ENCODE measurements at regions not wholly inside any gene's neighbourhood (a gene's known extent, or its start where the extent isn't known, plus 50 kb on each side); places are given as distances from the start of the nearest gene placed in this dataset.
"Not testable (repeated sequence)": the region's sequence is repeated elsewhere in the genome, so short reads cannot be mapped to it uniquely, and the experiment has no call there.

GRCh38 chr10:25811052-25811685, 122.9 kb upstream of the MYO3A start:
- no peak for DNase-seq

GRCh38 chr10:25813511-25813910, 120.5 kb upstream of the MYO3A start:
- DNase-seq = no peak

- no peak for DNase-seq
Measured at GRCh38 chr10:25815236-25815635, 118.8 kb upstream of the MYO3A start.

GRCh38 chr10:25815999-25816768, 117.8 kb upstream of the MYO3A start:
- DNase-seq = no peak

- no peak for DNase-seq
Measured at GRCh38 chr10:25817200-25817599, 116.8 kb upstream of the MYO3A start.

- DNase-seq = no peak
Measured at GRCh38 chr10:25818751-25819150, 115.3 kb upstream of the MYO3A start.

GRCh38 chr10:25820472-25820871, 113.6 kb upstream of the MYO3A start:
- DNase-seq = no peak

- DNase-seq = no peak
Measured at GRCh38 chr10:25820874-25821273, 113.2 kb upstream of the MYO3A start.

- no peak for DNase-seq
Measured at GRCh38 chr10:25824050-25824449, 110.0 kb upstream of the MYO3A start.

- no peak for DNase-seq
Measured at GRCh38 chr10:25828475-25828874, 105.6 kb upstream of the MYO3A start.

GRCh38 chr10:25831080-25831479, 102.9 kb upstream of the MYO3A start:
- no peak for DNase-seq

GRCh38 chr10:25839683-25840082, 94.3 kb upstream of the MYO3A start:
- no peak for DNase-seq

GRCh38 chr10:25840875-25841274, 93.2 kb upstream of the MYO3A start:
- not testable (repeated sequence) for DNase-seq

- DNase-seq = no peak
Measured at GRCh38 chr10:25842146-25842545, 91.9 kb upstream of the MYO3A start.

- no peak for DNase-seq
Measured at GRCh38 chr10:25843551-25844170, 90.4 kb upstream of the MYO3A start.

- DNase-seq = not testable (repeated sequence)
Measured at GRCh38 chr10:25844716-25845115, 89.3 kb upstream of the MYO3A start.

GRCh38 chr10:25849268-25849667, 84.8 kb upstream of the MYO3A start:
- no peak for DNase-seq

GRCh38 chr10:25849988-25850387, 84.0 kb upstream of the MYO3A start:
- no peak for DNase-seq

GRCh38 chr10:25851548-25851947, 82.5 kb upstream of the MYO3A start:
- DNase-seq = no peak

- no peak for DNase-seq
Measured at GRCh38 chr10:25852364-25852941, 81.6 kb upstream of the MYO3A start.

GRCh38 chr10:25858076-25858475, 76.0 kb upstream of the MYO3A start:
- no peak for DNase-seq

- DNase-seq = no peak
Measured at GRCh38 chr10:25865267-25865666, 68.8 kb upstream of the MYO3A start.

- DNase-seq = no peak
Measured at GRCh38 chr10:25867321-25867720, 66.7 kb upstream of the MYO3A start.

- no peak for DNase-seq
Measured at GRCh38 chr10:25869067-25869591, 64.9 kb upstream of the MYO3A start.

Data from GDM1 (cell line).